MM.1S (cell line): ENCODE measurements at regions not wholly inside any gene's neighbourhood (a gene's known extent, or its start where the extent isn't known, plus 50 kb on each side); places are given as distances from the start of the nearest gene placed in this dataset.

Source experiments
- EZH2 ChIP-seq: fragments of 300-600 bp; sonication (generic); optimal IDR thresholded peaks from 2 replicates; pipeline ENCODE3; 2017; ENCODE audit warnings: low read depth, mild to moderate bottlenecking, antibody characterized with exemption, low read length, mixed read lengths
- EZH2phosphoT487 ChIP-seq: fragments of 300-600 bp; sonication (generic); IDR thresholded peaks from 2 replicates; pipeline ENCODE4 v1.6.1; 2018; ENCODE audit warnings: antibody characterized with exemption, low read length
- TF ChIP-seq, protein P1 (sequence below): fragments of 300-600 bp; sonication (generic); IDR thresholded peaks from 2 replicates; pipeline ENCODE4 v1.5.1; 2016; ENCODE audit warnings: antibody characterized with exemption, low read length, mixed read lengths

DNA sequence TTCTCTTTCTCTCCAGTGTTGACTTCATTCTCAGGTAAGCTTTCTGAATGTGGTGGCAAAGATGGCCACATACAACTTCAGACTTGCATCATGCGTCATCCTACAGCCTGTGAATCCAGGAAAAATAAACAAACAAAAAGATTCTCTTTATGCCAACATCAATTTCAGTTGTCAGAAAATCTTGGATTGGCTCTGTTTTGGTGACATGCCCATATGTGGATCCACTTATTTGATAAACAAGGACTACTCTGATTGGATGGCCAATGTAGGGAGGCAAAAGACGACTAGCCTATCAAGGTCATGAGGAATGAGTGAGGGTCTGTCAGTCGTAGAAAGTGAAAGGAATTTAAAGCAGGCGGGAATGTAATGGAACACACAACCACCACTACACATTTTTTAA, 866.6 kb downstream of the USP25 start:
- TF ChIP-seq, protein P1, sequence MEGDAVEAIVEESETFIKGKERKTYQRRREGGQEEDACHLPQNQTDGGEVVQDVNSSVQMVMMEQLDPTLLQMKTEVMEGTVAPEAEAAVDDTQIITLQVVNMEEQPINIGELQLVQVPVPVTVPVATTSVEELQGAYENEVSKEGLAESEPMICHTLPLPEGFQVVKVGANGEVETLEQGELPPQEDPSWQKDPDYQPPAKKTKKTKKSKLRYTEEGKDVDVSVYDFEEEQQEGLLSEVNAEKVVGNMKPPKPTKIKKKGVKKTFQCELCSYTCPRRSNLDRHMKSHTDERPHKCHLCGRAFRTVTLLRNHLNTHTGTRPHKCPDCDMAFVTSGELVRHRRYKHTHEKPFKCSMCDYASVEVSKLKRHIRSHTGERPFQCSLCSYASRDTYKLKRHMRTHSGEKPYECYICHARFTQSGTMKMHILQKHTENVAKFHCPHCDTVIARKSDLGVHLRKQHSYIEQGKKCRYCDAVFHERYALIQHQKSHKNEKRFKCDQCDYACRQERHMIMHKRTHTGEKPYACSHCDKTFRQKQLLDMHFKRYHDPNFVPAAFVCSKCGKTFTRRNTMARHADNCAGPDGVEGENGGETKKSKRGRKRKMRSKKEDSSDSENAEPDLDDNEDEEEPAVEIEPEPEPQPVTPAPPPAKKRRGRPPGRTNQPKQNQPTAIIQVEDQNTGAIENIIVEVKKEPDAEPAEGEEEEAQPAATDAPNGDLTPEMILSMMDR, result no peak
- no peak for TF ChIP-seq EZH2phosphoT487
- no peak for TF ChIP-seq EZH2
